ENCODE measurements at regions not wholly inside any gene's neighbourhood (a gene's known extent, or its start where the extent isn't known, plus 50 kb on each side); places are given as distances from the start of the nearest gene placed in this dataset.

DNA sequence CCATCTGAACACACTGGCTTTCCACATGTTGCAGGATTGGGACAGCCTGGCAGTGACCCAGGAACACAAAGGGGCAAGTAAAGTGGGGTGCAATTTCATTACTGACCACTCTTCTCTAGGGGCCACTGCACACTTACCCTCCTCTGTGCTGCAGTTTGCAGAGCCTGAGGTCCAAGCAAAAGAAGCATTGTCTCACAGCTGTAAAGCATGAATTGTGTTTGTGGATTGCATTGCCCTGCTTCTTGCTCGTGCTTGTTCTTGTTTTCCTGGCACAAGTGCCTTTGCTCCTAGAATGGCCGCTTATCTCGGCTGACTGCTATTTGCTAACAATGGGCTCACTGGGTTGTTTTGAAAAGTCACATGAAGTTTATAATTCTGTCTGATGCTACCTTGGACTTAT lies 209.1 kb upstream of the JADE1 start:
- no peak for DNase-seq

DNA sequence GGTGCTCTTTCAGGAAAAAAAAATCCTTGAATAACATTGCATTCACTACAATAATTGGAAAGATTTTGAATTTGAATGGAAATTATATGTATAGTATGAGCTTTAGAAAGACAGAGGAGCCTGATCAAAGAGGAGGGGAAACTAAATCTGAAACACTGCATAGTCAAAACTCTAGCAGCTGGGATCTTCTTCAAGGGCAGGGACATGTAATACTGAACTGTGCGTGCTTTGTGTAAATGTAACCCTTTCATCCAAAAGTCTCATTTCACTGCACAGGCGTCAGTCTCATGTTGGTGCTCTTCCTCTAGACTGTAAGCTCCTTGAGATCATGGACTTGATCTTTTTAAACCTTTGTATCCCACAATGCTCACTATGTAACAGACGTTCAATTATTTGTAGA lies 212.0 kb upstream of the JADE1 start:
- no peak for DNase-seq

GRCh38 chr4:128596853-128597252 lies 212.6 kb upstream of the JADE1 start:
- DNase-seq = no peak

GRCh38 chr4:128596115-128596514 lies 213.4 kb upstream of the JADE1 start:
- DNase-seq = no peak

- DNase-seq = no peak
These were observed 218.0 kb upstream of the JADE1 start for GRCh38 chr4:128591482-128591881.

- DNase-seq = no peak
These were observed 218.7 kb upstream of the JADE1 start for GRCh38 chr4:128590773-128591172.

DNA sequence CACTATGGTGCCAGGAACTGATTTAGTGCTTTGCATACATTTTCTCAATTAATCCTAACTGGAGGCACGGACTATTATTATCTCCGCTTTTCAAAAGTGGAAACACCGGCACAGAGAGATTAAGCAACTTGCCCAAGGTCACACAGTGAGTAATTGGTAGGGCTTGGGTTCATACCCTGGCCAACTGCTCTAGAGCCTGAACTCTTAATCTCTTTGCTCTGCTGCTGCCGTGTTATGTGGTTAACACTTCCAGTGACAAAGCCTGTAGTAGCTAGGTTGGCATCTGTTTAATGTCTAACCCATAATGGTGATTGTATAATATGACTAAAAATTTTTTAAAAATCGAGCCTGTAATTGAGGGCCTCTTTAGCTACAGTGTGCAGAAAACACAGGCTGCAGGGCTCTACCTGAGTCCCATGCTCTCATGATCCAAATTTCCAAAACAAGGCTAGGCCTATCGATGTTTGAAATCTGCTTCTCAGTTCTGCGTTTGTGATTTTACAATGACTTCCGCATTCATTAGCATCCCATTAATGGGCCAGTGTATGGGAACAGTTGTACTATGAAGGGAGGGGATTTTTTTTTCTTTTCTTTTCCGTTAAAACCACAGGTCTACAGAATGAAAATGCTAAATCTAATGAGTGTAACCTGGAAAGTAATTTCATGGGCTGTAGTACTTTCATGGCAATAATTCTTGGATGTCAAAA lies 219.3 kb upstream of the JADE1 start:
- DNase-seq = no peak

- no peak for DNase-seq
These were observed 220.0 kb upstream of the JADE1 start for GRCh38 chr4:128589384-128589965.

DNA sequence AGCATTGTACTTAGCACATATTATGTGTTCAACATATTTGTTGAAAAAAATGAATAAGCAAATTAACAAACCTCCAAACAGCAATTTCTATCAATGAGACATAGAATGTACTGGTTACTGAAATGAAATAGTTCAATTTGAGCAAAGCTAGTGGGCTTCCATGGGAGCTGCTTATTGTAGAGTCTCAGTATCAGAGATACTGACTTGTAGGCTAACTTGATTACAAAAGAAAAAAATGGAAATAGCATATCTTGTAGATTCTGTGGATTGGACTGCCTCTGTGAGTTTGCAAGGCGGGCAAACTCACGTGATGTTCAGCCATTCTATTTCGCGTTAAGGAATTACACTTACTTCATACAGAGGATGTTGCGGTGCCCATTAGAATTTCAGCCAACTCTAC lies 222.1 kb upstream of the JADE1 start:
- DNase-seq = no peak

- DNase-seq = no peak
These were observed 225.5 kb upstream of the JADE1 start for GRCh38 chr4:128583753-128584712.

DNA sequence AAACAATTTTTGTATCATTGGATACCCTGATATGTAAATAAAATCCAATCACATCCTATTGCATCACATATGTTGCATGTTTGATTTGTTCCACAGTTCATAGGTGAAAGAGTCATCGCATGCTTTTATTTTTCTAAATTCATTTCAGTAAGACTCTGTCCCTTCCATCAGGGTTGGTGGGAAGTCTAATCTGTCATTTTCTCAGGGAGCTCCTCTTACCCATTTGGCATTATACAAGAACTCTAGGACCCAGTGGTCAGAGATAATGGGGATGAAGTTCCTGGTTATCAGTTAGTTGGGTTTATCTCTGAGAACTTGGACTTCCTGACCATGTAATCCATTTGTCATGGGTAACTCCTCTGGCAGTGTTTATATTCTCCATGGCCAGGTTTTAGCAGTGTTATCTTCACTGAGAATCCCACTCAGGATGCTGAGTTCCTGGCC lies 227.1 kb upstream of the JADE1 start:
- no peak for DNase-seq

DNA sequence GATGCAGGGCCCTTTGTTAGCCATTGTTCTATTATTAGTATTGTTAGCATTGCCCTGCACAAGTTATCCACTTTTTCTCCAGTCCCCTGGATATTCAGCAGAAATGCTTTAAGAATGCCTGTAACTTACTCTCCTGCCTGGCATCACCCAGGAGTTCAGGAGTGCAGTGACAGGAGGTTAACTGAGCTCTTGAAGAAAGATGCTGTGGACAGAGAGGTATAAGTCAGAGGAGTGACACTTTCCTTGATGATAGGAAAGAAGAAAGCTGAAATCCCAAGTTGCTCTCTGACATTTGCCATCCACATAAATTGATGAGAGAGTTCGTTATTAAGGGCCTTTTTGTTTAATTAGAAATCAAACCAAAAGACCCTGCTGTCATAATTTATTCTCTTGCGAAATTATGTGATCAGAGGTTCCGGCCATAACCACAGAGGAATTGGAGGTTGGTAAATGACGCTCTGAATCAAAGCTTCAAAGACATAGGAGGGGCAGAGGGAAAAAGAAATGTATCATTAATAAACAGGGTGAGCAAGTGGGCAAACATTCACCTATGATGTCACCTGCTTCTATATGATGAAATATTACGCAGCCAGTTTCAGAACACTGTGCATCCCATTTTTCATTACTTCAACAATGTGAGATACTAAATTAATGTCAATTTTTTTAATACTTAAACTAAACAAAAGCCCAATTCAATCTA lies 230.2 kb upstream of the JADE1 start:
- DNase-seq = no peak

DNA sequence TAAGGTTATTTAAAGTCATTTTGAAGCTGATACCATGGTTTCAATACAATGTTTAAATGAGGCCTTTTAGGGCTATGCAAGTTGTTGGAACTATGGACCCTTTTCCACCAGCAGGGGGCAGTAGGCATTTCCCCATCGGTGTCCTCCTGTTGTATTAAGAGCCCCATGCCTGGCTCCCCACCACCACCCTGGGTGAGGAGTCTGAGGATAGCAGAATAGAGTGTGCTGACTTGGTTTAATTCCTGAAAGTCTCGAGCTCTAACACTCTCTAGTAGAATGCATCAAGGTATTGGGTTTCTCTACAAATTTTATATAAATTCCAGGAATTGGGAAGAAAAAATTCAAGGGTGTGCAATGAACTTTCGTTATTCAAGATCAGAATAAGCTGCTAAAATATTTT lies 234.8 kb upstream of the JADE1 start:
- DNase-seq = peak; percentile 14 to 59 (median 43)

GRCh38 chr4:128573781-128574508 lies 235.6 kb upstream of the JADE1 start:
- no peak for DNase-seq

DNA sequence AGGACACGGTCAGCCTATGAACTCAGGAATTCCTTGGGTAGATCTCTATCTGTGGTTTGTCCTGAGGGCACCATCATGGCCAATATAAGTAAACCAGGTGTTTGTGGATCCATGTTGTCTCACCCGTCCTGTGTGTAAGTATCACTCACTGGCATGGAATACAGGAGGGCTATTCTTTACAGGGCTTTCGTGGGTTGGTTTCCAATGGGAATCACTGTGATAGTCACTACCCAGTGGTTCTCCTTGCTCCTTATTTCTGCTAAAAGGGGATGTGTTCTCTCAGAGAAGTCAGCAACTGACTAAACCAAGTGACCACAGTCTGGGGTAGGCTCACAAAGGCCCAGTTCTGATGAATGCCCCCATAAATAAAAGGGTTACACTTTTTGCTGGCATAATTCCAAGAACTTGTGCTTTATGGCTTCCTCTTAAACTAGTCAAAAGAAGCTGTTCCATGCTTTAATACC lies 236.7 kb upstream of the JADE1 start:
- no peak for DNase-seq

DNA sequence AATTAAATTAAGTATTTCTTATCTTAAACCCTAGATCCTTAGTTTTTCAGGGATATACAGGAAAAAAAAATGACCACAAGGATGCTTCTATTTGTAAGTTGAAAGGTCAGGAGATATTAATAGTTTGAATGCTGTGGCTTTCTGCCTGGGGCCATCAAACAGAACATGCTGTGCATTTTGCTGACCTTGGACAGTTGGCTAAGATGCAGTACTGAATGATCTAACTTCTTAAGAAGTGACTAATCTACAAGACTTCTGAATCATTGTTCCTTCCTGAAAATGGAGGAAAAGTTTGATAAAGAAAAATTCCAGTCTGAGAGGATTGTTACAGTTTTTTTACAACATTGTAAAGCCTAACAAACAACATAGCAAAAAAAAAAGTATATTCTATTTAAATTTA lies 237.8 kb upstream of the JADE1 start:
- no peak for DNase-seq

- no peak for DNase-seq
These were observed 239.0 kb upstream of the JADE1 start for GRCh38 chr4:128570387-128570975.

- no peak for DNase-seq
These were observed 242.8 kb upstream of the JADE1 start for GRCh38 chr4:128566693-128567092.

GRCh38 chr4:128565565-128566186 lies 243.8 kb upstream of the JADE1 start:
- peak in 1 of 6 experiments; percentile 7 for DNase-seq

- DNase-seq = no peak
These were observed 244.4 kb upstream of the JADE1 start for GRCh38 chr4:128565054-128565453.

DNA sequence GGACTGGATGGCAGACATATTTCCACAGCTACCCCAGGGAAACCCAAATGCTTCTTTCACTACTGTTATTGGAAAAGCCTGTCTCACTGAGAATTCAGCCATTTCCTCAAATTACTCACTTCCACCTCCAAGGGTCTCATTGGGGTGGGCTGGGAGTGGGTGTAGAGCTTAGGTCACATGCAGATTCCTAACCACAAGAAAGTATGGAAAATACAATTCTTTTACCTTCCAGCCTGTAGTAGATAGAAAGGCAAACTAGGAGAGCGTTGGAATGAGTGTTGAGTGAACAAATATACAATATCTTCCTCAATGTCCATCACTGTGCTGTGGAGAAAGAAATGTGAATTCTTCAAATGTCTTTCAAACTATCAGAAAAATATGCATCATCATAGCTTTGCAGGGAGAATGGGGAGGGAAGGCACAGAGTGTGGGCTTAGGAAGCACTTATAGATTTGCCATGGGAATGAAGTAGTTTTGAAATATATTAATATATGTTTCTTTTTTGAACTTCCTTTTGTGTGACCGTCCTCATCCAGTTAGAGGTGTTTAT lies 245.3 kb upstream of the JADE1 start:
- no peak for DNase-seq

Measured in stimulated activated naive CD4-positive, alpha-beta T cell (primary cell).